GM21529 (cell line): ENCODE measurements at regions not wholly inside any gene's neighbourhood (a gene's known extent, or its start where the extent isn't known, plus 50 kb on each side); places are given as distances from the start of the nearest gene placed in this dataset.

ENCODE experiments used
- ATAC-seq: cut with Tn5 transposase; IDR thresholded peaks from one replicate; pipeline ENCODE4 v1.9.1; 2021; ENCODE audit not compliant: unreplicated experiment

DNA sequence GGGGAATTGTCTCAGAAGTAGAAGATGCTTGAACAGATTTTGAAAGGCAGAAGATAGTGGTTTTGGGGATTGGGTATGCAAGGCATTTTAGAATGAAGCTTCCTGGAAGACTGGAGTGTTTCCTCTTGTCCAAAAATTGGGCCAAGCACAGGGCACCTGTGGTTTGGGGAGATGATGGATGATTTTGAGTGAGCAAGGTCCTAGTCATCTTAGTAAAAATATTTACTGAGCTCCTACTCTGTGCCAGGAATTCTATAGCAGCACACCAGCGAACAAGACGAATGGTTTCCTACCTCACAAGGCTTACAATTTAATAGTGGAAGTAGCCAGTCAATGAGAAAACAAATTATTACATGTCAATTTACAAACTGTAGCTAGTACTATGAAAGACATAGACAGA is 484.4 kb upstream of the KIF2A start:
- ATAC-seq = no peak

DNA sequence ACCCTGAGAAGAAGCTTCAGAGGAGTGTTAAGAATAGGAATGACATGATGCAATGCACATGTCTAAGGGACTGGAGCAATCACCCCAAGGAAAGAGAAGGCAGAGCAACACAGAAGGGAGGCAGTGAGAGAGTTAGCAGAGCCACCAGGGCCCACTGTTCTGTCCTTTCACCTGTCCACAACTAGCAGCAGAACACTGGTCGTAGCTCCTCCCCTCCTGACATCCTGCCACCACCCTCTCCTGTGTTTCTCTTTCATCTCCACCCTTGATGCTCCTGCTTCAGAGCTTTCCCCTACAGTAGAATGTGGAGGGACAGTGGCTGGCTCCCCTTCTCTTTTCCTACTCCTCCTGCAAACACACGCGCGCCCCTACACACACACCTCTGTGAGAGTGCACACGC is 483.4 kb upstream of the KIF2A start:
- no peak for ATAC-seq

DNA sequence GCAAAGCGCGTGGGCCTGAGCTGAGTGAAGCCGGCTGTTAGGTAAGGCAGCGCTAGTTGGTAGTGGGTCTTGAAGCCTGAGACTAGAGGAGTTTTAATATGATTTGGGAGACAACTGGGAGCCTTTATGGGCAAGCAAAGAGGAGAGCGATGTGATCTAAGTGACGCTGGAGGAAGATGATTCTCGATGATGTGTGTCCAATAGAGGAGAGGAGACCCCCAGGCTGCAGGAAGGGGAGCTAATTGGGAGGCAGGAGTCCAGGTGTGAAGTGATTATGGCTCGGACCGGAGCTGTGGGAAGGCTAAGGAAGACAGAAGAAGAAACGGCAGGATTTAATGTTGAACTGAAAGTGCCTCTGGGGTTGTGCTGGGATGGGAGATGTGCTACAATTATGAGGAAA is 482.9 kb upstream of the KIF2A start:
- ATAC-seq = no peak

DNA sequence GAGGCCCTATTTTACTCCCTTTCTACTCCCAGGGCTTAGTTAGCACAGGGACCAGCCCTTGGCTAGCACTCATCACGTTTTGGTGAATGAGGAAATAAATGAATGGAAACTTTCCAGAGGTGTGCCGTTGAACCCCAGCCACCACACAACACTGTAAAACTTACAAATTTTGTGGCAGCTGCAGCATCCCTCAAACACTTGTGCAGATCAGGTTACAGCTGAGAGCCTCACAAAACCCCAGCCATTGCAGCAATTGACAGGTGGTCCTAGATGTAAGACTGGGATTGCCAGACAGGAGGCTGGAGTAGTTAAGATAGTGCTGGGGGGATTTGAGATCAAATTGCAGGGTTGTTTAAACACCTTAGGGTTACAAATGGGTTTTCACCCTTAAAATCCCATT is 482.2 kb upstream of the KIF2A start:
- ATAC-seq = no peak

DNA sequence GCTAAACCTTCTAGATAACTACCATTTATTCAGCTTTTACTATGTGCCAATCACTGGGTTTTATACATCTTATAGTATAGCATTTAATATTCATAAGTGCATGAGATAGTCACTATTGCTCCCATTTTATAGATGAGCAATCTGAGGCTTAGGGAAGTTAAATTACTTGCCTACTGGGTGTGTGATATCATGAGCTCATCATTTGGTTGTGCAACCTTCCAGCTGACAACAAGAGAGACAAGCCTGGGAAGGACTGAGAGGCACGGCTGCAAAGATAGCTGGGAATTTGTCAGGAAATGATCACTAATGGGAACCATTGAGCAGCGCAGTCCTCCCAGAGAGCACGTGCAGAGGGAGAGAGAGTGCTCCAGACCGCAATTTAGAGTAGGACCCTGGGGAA is 481.6 kb upstream of the KIF2A start:
- no peak for ATAC-seq

DNA sequence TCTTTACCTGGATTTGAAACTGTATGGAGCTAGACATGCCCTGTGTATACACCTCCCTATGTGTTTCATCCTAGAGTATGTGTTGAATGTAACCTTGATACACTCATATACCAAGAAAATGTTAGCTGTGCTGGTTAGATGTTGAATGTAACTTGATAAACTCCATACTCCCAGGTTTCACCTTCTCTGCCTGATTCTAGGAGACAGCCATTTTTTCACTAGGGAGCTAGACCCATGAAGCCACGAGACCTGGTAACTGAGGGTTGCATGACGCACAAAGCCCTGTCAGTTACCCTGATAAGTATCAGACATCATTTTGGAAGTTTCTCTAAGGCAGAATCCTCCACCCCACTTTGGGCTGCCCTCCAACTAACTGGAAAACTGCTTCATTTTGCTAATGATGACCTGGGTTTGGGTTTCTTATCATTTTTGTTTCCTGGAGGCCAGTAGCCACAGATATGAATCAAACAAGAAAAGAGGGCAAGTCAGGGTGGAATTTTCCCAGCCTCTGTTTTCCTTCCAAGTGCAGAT is 478.5 kb upstream of the KIF2A start:
- no peak for ATAC-seq

DNA sequence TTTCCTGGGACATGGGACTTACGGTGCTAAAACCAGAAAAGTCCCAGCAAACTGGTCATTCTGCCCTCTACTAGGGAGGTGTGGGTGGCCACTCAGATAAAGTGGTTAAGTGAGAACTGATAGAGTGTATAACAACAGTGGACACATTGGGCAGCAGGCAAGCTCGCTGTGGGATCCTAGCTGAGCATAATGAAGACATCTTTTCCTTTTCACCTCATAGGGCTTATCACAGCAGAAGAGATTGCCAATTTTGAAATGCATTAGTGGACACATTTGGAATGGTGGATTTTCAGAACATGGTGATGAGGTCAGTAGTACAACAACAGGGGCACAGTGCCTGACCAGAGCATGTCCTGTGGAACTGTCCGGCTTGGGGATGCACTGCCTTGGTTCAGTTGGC is 477.1 kb upstream of the KIF2A start:
- no peak for ATAC-seq

DNA sequence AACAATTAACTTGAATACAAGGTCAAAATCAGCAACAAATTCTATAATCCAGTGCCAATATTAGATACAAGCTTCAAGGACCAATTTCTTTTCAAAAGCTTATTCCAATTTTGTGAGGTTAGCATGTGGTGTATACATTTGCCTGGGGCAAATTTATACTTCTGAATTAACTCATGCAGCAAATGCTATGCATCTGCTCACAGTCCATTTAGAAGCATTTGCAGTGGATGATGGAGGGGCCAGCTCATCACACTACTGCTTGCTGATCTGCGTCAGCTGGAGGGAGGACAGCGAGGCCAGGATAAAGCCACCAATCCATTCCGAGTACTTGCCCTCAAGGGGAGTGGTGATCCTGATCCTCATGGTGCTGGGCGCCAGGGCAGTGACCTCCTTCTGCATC is 474.3 kb upstream of the KIF2A start:
- ATAC-seq = no peak

DNA sequence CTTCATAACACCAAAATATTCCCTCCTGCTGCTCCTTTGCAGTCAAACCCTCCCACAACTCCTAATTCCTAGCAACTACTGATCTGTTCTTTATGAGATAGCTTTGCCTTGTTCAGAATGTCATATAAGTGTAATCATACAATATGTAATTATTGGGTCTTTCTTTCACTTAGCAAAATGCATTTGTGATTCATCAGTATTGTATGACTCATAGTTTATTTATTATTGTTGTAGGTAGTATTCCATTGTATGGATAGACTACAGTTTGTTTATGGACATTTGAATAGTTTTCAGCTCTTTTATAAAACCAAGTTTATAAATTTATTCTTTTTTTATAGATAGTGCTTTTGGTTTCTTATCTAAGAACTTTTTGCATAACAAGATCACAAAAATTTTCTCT is 468.2 kb upstream of the KIF2A start:
- no peak for ATAC-seq

DNA sequence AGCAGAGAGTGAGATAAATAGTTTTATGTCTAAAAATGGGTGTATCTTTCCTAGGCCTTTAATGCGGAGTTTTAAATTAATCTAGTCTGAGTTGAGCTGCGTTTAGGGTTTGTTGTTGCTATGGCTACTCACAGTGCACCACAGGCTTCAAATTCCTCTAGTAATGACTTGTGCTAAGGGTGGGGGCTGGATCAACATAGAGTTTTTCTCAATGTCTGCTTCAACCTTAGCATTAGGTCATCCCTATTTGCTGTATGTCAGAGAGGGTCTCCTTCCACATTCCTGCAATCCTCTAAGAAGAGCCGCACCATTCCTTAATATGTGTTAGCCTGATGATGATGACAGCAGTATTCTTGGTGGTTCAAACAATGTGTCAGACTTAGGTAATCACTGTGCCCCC is 465.6 kb upstream of the KIF2A start:
- no peak for ATAC-seq

DNA sequence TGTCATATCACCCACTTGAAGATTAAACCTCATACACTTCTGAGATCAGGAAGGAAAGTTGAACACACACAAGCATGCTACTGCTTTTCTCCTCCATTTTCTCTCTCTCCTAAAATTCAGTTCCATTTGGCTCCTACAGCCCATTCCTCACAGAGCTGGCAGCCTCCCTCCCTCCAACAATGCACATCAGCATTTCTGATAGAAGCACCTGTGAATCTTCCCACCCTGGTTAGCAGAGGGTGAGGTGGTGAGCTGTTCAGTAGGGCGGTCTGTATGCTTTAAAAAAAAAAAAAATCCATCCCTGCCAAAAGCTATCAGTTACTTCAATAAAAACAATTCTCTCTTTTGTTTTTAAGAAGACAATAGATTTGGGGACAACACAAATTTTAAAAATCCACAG is 463.2 kb upstream of the KIF2A start:
- ATAC-seq = no peak

DNA sequence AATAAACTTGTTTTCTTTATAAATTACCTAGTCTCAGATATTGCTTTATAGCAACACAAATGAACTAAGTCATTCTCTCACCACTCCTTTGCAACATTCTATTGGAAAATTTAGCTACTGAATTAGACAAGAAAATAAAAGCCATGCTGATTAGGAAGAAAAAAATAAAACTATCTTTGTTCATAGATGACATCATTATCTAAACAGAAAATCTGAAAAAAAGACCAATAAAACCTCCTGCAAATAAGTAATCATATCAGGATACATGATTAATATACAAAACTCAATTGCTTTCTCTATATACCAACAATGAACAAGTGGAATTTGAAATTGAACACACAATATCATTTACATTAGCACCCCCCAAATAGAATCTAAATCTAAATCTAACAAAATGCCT is 455.3 kb upstream of the KIF2A start:
- ATAC-seq = no peak

DNA sequence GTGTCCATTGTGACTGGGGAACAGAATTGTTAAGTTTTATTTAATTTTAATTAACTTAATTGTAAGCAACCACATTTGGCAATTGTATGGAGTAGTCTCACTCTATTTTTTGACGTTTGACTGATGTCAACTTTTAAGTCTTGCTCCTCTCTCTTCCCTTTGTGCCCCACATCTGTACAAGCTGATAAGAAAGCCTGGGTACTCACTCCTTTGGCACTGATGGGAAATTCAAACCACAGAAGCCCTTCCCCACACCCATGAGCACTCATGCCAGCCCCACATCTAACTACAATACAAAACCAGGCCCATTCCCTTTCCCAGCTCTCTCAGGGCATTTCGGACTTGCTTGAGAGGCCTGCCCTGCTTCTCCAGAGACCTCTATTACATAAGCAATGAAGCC is 451.5 kb upstream of the KIF2A start:
- ATAC-seq = no peak

DNA sequence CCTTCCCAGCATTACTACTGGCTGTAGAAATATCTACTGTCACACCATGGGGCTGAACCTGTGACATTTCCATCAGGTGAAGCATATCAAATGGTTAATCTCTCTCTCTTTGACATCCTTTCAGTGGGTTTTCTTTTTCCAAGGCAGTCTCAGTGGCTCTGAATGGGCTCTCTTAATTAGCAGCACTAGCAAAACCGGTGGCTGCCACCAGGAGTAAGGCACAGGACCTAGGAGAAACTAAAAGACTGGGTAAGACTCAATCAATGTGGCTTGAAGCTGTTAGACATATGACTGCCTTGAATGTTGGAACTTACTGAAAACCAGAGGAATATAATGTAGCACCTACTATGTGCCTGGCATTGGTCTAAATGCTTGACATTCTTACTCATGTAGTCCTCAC is 445.0 kb upstream of the KIF2A start:
- ATAC-seq = no peak

DNA sequence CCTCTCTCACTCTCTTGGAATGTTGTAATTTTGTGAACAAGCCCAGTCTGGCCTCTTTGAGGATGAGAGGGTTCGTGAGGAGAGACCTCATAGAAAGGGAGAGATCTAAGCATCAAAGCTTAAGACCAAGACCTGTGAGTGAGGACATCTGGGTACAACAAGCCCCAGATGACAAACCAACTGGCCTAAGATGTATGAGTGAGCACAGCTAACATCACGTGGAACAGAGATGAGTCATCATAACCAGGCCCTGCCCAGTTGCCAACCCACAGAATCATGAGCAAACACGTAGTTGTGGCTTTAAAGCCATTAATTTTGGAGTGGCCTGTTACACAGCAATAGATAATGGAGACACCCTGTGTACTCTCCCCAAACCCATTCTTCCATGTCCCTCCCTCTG is 439.1 kb upstream of the KIF2A start:
- ATAC-seq = peak; percentile 76

DNA sequence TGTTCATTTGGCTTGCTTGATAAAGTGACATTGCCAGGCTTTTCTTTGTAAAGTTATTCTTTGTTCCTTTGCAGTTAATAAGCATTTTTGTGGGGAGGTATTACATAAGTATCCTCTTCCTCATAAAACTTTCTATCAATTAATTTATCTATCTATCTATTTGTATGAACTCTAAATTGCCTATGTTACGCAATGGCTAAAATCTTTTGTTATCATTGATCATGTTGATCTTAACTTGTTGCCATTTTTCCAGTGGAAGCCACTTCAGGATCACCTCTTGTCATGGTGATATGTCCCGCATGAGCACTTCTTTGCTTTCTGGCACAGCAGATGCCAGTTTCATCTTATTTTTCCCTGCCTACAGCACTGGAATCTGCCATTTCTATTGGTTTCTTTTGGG is 436.7 kb upstream of the KIF2A start:
- no peak for ATAC-seq

DNA sequence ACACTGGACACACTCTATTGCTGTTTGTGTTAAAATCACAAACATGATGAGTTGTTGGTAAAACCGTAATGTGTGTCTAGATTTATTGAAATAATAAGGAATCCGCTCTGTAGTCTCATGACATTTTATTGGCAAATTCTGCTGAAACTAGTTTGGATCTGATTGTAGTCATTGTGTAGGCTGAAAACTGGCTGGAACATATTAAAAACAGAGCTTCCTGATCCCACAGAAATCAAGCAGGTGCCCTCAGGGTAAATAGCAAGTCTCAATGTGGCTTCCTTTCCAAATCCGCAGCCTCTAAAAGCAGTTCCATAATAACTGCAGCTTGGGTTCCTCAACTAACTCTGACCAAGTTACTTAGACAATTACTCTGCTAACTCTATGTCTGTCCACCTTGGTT is 427.5 kb upstream of the KIF2A start:
- ATAC-seq = no peak

DNA sequence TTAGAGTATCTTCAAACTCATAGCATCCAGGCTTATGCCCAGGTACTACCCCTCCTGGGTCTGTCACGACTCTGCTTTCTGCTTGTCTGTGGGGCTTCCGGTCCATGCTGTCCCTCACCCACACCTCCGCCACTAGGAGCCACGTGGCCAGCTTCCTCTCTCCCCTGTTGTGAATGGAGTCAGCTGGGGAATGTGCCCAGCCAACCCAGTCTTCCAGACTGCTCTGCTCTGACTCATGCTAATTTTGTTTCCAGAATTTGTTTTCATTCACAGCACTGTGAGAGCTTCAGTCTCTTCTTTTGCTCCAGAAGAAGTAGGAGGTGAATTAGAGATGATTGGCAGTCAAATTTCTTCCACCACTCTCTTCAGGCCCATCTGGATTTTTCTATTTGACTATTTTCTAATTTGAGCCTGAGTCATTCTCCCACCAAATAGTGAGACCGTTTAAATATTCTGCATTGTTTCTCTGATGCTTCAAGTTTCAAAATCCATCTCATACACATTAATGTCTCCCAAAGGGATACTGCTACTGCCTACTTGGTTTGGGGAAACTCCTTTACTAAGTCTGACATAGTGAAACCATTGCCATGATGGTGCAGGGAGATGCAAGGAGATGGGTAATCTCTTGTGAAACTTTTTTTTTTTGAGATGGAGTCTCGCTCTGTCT is 424.1 kb upstream of the KIF2A start:
- no peak for ATAC-seq

DNA sequence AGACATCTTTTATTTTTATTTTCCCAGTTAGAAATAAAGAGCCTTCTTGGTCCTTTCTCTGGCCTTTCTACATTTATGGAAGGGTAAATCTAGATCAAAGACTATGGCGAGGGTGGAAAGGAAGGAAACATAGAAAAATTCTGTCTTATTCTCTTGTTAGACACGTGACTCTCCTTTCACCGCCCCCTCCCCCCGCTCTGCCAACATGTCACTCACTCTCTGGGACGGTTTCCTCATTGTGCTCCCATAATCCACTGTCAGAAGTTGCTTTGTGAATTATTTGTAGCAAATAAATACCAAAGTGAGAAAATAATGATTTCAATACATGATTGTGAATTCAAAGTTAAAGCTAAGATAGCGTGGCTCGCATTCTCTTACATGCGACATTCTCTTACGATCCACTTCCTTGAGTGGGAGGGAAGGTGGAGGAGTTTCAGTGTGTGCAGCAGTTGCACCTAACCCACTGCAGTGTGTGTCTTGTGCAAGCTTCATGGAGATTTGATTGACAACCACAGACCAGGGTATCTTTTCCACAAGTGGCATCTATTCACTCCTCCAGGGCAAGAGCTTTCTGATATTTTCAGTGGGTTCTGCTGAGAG is 423.0 kb upstream of the KIF2A start:
- ATAC-seq = no peak

DNA sequence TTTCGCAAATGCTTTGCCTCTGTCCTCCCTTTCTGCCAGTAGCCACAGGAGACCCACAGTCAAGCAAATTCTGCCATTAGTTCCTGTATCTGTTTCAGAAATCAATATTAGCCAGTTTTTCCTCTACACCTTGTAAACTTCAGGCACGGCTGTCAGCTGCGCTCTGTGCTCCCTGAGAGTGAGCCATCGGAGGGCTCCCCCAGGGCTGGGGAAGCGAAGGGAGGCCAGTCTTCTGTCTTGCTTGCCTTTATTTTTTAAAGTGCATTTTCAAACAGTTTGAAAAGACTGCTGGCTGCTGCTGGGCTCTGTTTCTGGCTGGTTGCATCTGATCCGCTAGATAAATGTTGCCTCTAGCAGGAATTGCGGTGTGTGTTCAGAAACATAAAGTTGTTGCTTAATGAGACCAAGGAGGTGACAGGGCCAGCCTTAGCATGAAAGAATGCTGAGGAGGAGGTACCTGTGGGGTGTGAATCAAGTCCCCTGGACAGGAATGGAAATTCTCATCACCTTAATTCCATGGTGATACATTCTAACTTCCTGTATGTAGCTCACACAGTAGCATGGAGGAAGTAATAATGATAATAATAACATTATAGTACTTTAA is 421.7 kb upstream of the KIF2A start:
- no peak for ATAC-seq

DNA sequence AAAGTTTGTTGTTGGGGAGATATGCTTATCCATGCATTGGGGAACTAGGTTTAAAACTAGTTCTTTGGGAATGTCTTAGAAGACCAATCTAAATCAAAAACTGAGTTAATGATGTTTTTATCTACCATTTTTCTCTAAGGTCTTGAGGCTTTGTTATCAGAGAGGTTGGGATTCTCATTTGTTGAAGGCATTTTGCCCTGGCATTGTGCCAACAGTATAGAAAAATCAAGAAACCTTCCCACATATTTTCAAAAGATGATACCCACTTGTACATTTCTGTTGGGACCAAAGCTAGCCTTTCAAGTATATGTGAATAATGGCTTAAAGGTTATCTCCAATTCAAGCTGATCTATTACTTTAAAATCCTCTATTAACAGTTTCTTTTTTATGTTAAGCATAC is 419.8 kb upstream of the KIF2A start:
- ATAC-seq = no peak

DNA sequence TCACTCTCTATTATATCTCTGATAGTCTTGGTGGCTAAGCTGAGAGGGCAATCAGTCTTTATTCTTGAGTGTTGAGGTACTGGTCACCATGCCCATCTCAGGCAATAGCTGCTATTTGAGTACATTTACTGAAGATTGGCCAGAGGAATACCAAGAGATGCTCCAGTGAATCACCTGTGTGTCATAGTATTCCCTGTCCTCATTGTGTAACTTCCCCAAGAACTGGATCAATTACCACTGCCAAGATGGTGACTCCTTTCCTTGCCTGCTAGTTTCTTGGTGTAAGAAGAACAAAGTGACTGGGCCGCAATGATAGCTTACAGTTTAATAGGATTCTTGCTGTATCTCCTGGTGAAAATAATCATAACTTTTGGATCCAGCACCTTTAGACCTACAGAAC is 418.7 kb upstream of the KIF2A start:
- no peak for ATAC-seq

DNA sequence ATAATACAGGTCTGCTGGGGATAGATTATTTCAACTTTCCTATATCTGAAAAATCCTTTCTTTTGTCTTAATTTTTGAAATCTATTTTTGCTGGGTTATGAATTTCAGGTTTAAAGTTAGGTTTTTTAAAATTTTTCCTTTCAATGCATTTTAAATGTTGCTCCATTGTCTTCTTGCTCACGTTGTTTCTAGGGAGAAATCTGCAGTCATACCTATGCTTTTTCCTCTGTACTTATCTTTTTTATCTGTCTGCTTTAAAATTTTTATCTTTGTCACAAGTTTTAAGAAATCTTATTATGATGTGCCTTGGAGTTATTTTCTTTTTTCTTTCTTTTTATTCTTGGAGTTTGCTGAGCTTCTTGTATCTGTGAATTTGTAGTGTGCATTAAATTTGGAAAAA is 412.0 kb upstream of the KIF2A start:
- no peak for ATAC-seq
